HG03469 (cell line): ENCODE measurements at regions not wholly inside any gene's neighbourhood (a gene's known extent, or its start where the extent isn't known, plus 50 kb on each side); places are given as distances from the start of the nearest gene placed in this dataset.

Experiments used
- ATAC-seq: cut with Tn5 transposase; IDR thresholded peaks from one replicate; pipeline ENCODE4 v1.9.1; 2021; ENCODE audit warnings: mild to moderate bottlenecking, moderate library complexity, moderate number of reproducible peaks; ENCODE audit not compliant: unreplicated experiment

- no peak for ATAC-seq
These were observed 513.3 kb upstream of the NOX3 start for GRCh38 chr6:155968921-155969320.

- ATAC-seq = no peak
These were observed 511.7 kb upstream of the NOX3 start for GRCh38 chr6:155967322-155967721.

DNA sequence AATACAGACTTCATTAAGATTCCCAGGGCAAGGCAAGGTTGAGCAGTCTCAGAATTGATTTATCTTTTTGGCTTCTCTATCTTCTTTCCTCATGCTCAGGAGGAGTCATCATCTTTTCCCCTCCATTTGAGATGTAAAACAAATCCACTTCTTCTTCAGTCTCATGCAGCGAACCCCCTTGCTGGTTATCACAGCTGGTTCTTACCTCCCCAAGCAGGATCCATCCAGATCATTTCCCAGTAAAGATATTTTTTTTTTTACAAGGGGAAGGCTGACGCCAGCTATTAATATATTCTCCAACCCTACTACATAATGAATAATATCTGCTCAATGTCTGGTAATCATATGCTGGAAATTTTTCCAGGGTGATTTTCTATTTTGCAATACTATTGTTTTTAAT is 508.9 kb upstream of the NOX3 start:
- ATAC-seq = no peak

- ATAC-seq = no peak
These were observed 506.6 kb upstream of the NOX3 start for GRCh38 chr6:155962276-155962675.

DNA sequence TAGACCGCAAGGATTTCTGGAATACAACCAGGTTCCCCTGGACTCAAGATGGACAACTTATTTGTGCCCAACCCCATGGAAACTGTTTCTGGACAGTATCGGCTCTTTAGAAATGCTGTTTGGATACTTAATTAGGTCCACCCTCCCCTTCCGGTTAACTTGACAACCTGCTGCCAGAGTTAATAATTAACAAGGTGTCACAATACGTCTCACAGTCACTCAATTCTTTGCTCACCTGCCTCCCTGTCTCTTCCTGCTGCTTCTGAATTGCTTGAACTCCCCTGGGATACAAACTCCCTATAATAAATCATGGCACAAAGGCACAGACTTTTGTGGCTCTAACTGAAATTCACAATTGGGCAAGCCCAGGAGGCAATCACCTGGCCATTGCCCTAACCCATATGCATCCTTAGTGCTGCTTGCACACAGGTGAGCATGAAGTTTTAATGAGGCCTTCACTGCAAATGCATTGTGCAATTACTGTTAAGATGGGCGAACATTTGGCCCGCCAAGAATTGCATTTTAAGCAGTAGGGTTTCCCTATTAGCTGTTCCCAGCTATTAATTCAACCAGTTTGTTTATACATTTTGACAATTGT is 504.4 kb upstream of the NOX3 start:
- ATAC-seq = no peak

DNA sequence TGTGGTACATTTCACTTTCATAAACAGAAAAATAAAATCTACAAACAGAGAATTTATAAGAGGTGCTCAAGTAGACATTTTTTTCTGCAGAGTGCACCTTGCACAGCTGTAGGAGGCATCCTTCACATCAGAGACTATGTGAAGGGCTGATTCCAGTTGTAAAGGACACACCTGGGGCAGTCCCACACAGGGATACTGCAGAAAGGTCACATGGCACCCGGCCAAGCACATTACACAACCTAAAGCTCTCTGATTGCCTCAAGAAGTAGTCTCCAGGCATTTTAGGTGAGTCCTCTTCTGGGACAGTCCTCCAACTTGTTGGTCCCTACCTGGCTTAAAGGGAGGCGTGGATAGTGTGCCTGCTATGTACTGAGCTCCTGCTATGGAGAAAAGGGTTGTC is 502.9 kb upstream of the NOX3 start:
- ATAC-seq = no peak

GRCh38 chr6:155955038-155955437 is 499.4 kb upstream of the NOX3 start:
- no peak for ATAC-seq

DNA sequence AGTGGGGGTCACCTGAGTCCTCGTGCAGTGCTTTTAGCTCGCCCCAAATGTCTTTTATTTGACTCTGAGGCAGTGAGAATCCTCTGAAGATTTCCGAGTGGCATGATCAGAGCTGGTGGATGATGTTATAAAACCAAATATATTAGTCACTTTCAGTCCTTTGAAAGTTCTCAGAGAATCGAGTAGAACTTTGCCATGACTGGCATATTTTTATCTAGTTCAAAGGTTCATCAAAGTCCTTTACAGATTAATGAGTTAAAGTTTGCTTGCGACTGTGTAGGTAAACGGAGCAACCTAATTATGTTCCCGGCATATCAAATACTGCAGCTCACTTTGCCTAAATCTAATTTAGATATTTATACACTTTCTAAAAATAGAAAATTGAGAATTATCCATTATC is 498.5 kb upstream of the NOX3 start:
- no peak for ATAC-seq

GRCh38 chr6:155949256-155949655 is 493.6 kb upstream of the NOX3 start:
- no peak for ATAC-seq

DNA sequence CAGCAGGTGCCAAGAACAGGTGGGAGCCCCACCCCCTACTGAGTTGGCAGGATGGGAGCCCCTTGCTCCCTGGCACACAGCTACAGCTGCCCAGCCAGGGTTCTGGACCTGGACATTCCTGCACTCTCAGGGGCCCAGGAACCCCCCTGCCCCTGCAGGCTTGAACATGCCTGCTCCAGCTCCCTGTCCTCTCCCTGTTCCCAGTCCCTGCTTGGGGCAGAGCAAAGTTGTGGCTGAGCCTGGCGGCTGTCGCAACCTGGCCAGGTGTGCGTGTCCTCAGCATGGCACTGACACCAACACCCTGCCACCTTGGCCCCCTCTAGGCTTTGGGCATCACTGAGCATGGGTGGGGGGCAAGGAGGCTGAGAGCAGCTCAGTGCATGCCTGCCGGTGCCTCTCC is 491.2 kb upstream of the NOX3 start:
- ATAC-seq = no peak

DNA sequence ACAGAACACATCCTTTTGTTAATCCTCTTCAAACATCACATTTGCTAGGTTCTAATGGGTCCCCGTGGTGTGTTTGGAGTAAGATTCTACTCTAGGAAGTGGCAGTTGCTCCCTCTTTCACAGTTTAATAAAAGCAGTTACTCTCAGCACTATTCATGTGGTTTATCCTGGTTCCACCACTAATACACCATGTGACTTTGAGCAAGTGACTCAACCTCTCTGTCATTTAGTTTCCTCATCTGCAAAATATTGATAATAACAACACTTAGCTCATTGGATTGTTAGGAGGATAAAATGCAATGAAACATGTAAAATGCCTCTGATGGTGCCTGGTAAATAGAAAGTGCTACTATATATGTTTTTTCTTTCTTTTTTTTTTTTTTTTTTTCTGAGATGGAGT is 488.0 kb upstream of the NOX3 start:
- ATAC-seq = no peak

- no peak for ATAC-seq
These were observed 483.6 kb upstream of the NOX3 start for GRCh38 chr6:155939253-155939652.

GRCh38 chr6:155936551-155936950 is 480.9 kb upstream of the NOX3 start:
- ATAC-seq = no peak

GRCh38 chr6:155936127-155936526 is 480.5 kb upstream of the NOX3 start:
- ATAC-seq = no peak

DNA sequence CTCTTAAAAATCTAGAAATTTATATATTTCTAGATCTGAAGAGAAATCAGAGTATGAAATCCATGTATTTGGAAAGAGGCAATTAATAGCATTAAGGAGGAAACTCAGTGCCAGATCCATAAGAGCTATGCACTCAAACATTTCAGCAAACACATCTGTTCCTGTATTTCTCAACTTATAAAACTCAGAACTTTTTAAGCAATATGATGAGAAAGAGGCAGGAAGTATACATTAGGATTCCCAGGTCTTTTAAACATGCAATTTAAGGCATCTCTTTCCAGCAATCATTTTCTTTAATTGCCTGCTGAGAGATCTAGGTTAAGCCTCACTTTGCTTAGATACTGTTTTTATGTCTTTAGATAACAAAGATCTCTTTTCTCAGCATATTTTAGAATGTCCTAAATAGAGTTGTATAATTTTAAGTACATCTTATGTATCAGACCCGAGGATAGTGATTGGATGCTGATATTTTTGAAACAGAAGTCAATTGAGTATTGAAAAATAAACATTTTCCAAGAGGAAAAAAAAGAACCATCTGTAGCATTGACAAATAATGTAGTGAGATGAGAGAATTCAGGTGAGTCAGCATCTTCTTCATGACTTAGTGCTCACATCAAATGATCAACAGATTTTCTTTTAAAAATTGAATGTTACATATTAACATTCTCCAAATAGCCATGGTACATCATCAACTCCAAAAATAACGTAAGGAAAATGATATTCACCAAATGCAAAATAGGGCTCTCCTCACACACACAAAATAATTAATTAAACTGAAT is 461.4 kb upstream of the NOX3 start:
- no peak for ATAC-seq

- no peak for ATAC-seq
These were observed 460.0 kb upstream of the NOX3 start for GRCh38 chr6:155915651-155916050.

GRCh38 chr6:155913816-155914215 is 458.2 kb upstream of the NOX3 start:
- ATAC-seq = no peak

- ATAC-seq = no peak
These were observed 454.1 kb upstream of the NOX3 start for GRCh38 chr6:155909710-155910109.

GRCh38 chr6:155895641-155896040 is 440.0 kb upstream of the NOX3 start:
- ATAC-seq = no peak

- no peak for ATAC-seq
These were observed 439.1 kb upstream of the NOX3 start for GRCh38 chr6:155894758-155895157.

GRCh38 chr6:155894262-155894661 is 438.6 kb upstream of the NOX3 start:
- no peak for ATAC-seq

DNA sequence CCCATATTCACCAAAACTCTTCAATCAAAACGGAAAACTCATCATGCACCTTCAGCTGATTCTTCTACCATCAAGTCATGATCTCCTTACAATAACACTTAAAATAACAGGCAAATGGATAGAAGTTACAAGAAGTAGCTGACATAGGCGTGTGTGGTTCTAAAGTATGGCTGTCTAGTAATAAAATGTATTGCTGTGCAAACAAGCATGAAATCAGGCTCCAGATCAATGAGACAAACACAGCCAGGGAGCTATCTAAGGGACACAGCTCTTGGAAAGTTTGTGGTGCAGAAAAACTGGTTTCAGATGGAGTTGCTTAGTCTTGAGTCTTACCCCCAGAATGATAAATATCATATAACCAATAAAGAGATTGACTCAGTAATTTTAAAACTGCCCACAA is 434.8 kb upstream of the NOX3 start:
- no peak for ATAC-seq

DNA sequence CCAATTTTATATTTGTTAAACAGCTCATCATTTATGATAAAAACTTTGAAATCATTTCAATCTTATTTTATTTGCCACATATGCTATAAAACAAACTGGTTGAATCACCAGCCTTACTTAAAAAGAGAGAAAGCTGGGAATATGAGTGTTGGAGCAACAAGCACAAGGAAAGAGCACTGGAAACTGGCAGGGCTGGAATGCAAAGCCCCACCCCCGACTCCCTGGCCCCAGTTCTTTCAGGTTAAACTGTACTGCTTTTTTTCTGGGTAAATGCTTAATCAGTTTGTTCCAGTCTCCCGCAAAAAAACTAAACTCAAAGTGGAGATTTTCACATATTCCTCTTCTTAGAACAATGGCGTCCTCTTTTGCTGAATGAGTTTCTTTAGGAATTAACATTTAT is 433.8 kb upstream of the NOX3 start:
- no peak for ATAC-seq
